ENCODE measurements at regions not wholly inside any gene's neighbourhood (a gene's known extent, or its start where the extent isn't known, plus 50 kb on each side); places are given as distances from the start of the nearest gene placed in this dataset.

- no peak overlapping the region for H3K4me3 ChIP-seq
- H3K27ac ChIP-seq = no peak overlapping the region
- TF ChIP-seq CTCF (IDR thresholded peaks at IDR 0.05) = no peak
- DNase-seq (ENCODE audit: low spot score) = peak; percentile 59
Measured at GRCh38 chr2:20140321-20141055, 84.4 kb downstream of the SDC1 start.

GRCh38 chr2:20139407-20140172 is 85.3 kb downstream of the SDC1 start:
- Histone ChIP-seq H3K4me3 (no peak overlapping the region), H3K27ac (no peak overlapping the region)
- TF ChIP-seq CTCF (IDR thresholded peaks at IDR 0.05) = no peak
- peak; percentile 59 for DNase-seq (ENCODE audit: low spot score)

GRCh38 chr2:20138696-20139095 is 86.2 kb downstream of the SDC1 start:
- no peak overlapping the region for H3K4me3 ChIP-seq
- TF ChIP-seq CTCF (IDR thresholded peaks at IDR 0.05) = no peak
- DNase-seq (ENCODE audit: low spot score) = peak; percentile 31
- no peak overlapping the region for H3K27ac ChIP-seq

- Histone ChIP-seq H3K27ac (no peak overlapping the region), H3K4me3 (no peak overlapping the region)
- no peak for TF ChIP-seq CTCF (IDR thresholded peaks at IDR 0.05)
- peak; percentile 50 for DNase-seq (ENCODE audit: low spot score)
Measured at GRCh38 chr2:20137884-20138283, 86.5 kb upstream of the LAPTM4A start.

GRCh38 chr2:20137131-20137571 is 85.7 kb upstream of the LAPTM4A start:
- H3K4me3 ChIP-seq = no peak overlapping the region
- TF ChIP-seq CTCF (IDR thresholded peaks at IDR 0.05) = no peak
- no peak overlapping the region for H3K27ac ChIP-seq
- DNase-seq (ENCODE audit: low spot score) = peak; percentile 59

- TF ChIP-seq CTCF (IDR thresholded peaks at IDR 0.05) = no peak
- no peak overlapping the region for H3K27ac ChIP-seq
- DNase-seq (ENCODE audit: low spot score) = peak; percentile 40
- no peak overlapping the region for H3K4me3 ChIP-seq
Measured at GRCh38 chr2:20136149-20136548, 84.7 kb upstream of the LAPTM4A start.

Measured in coronary artery (tissue), 2 donors.